Endothelial cell of umbilical vein (primary cell): ENCODE measurements at regions not wholly inside any gene's neighbourhood (a gene's known extent, or its start where the extent isn't known, plus 50 kb on each side); places are given as distances from the start of the nearest gene placed in this dataset.

Experiments
- BruUV-seq: library from RNA; stranded (reverse); fragments of 400-500 nt; replicated peaks from 2 replicates; lab custom pipeline; 2021; lab: Mats Ljungman, UMichigan
- CTCF ChIA-PET: fragments of 300-600, 350-600 bp; sonication (Branson Sonifier 250); formaldehyde crosslinking; loops from one replicate; lab custom pipeline; 2021; ENCODE audit warnings: antibody characterized with exemption, inconsistent platforms; lab: Charles Lee
- POLR2A ChIA-PET: fragments of 300-600, 350-600 bp; sonication (Branson Sonifier 250); formaldehyde crosslinking; loops from one replicate; lab custom pipeline; 2021; ENCODE audit warnings: antibody characterized with exemption, inconsistent platforms; lab: Charles Lee
- DNase-seq: peaks from one replicate; pipeline ENCODE4 v3.0.0-alpha.2; 2011; ENCODE audit warnings: low read depth, low spot score
- FAIRE-seq: peaks from 2 replicates; lab custom pipeline; 2011; peaks lifted over from hg19 to GRCh38; lab: Jason Lieb, UNC
- H2AFZ ChIP-seq: 2 replicates; pipeline ENCODE4 v1.6.0; 2012; ENCODE audit warnings: low read depth, low read length, control low read depth, inconsistent platforms
- H3K27ac ChIP-seq: 2 replicates; pipeline ENCODE4 v1.5.1; 2011; ENCODE audit warnings: low read depth, mild to moderate bottlenecking, control low read depth, low read length, moderate library complexity; ENCODE audit not compliant: insufficient read depth
- H3K27me3 ChIP-seq, 2 experiments: 2 replicates each; pipeline versions ENCODE4 v1.6.0 to v1.6.1; 2011; ENCODE audit warnings: low read length in 2 of 2, mixed read lengths in 1 of 2; ENCODE audit not compliant: control insufficient read depth in 2 of 2, insufficient read depth in 2 of 2
- H3K36me3 ChIP-seq, 2 experiments: 2 replicates in 1 of 2; 3 replicates in 1 of 2; pipeline ENCODE4 v1.5.1; 2011; ENCODE audit warnings: low read length in 2 of 2, mild to moderate bottlenecking in 1 of 2, moderate library complexity in 1 of 2; ENCODE audit not compliant: control insufficient read depth in 2 of 2, insufficient read depth in 2 of 2; ENCODE audit errors: extremely low read depth in 1 of 2
- H3K4me1 ChIP-seq: 3 replicates; pipeline ENCODE4 v1.5.1; 2011; ENCODE audit warnings: mild to moderate bottlenecking, low read length; ENCODE audit not compliant: control insufficient read depth, insufficient read depth; ENCODE audit errors: extremely low read depth
- H3K4me2 ChIP-seq: 2 replicates; pipeline ENCODE4 v1.6.1; 2011; ENCODE audit warnings: low read length, control low read depth, mixed read lengths; ENCODE audit not compliant: insufficient read depth
- H3K4me3 ChIP-seq, 3 experiments: fragments of 200-600 bp in 1 of 3; sonication (generic), shearing (Covaris generic) in 1 of 3; replicated peaks in 1 of 3; 2 replicates each; pipeline ENCODE4 v1.5.1; 2011 to 2016; ENCODE audit warnings: control low read depth in 3 of 3, low read length in 3 of 3, mild to moderate bottlenecking in 2 of 3, inconsistent platforms in 1 of 3, low read depth in 1 of 3, moderate library complexity in 1 of 3; ENCODE audit not compliant: insufficient read depth in 1 of 3
- H3K79me2 ChIP-seq: 2 replicates; pipeline ENCODE4 v1.6.0; 2012; ENCODE audit warnings: low read length, inconsistent platforms; ENCODE audit not compliant: control insufficient read depth, insufficient read depth
- H3K9ac ChIP-seq: replicated peaks from 2 replicates; pipeline ENCODE3; 2011; ENCODE audit warnings: low read length, control low read depth; ENCODE audit not compliant: insufficient read depth; ENCODE audit errors: extremely low read depth
- H3K9me1 ChIP-seq: replicated peaks from 3 replicates; pipeline ENCODE4 v1.6.0; 2011; ENCODE audit warnings: mild to moderate bottlenecking, low read length; ENCODE audit not compliant: control insufficient read depth, insufficient read depth; ENCODE audit errors: extremely low read depth
- H3K9me3 ChIP-seq: replicated peaks from 2 replicates; pipeline ENCODE4 v1.5.1; 2012; ENCODE audit warnings: low read length, inconsistent platforms; ENCODE audit not compliant: control insufficient read depth, insufficient read depth
- H4K20me1 ChIP-seq: replicated peaks from 2 replicates; pipeline ENCODE3; 2011; ENCODE audit warnings: mild to moderate bottlenecking, low read length; ENCODE audit not compliant: control insufficient read depth, insufficient read depth; ENCODE audit errors: extremely low read depth
- CTCF ChIP-seq, 2 donors: IDR thresholded peaks; 1 replicate in 1 of 2; 2 replicates in 1 of 2; pipeline ENCODE4 v1.5.1; 2011; ENCODE audit warnings: low read length in 2 of 2, mild to moderate bottlenecking in 2 of 2, moderate library complexity in 2 of 2, control low read depth in 1 of 2, inconsistent platforms in 1 of 2, low read depth in 1 of 2; ENCODE audit not compliant: insufficient read depth in 1 of 2; ENCODE audit errors: extremely low read depth in 1 of 2
- EZH2 ChIP-seq: IDR thresholded peaks from 2 replicates; pipeline ENCODE4 v1.6.1; 2012; ENCODE audit warnings: borderline replicate concordance, low read depth, mild to moderate bottlenecking, moderate library complexity, low read length, inconsistent platforms; ENCODE audit not compliant: severe bottlenecking
- FOS ChIP-seq: IDR thresholded peaks from 2 replicates; pipeline ENCODE4 v1.6.1; 2011; ENCODE audit warnings: mild to moderate bottlenecking, low read length, moderate library complexity, borderline replicate concordance; ENCODE audit not compliant: insufficient read depth
- GATA2 ChIP-seq: IDR thresholded peaks from 2 replicates; pipeline ENCODE4 v1.7.0; 2011; ENCODE audit warnings: low read depth, mild to moderate bottlenecking, moderate library complexity, mixed read lengths, low read length; ENCODE audit not compliant: insufficient read length, insufficient read depth
- JUN ChIP-seq: IDR thresholded peaks from 2 replicates; pipeline ENCODE4 v1.6.1; 2011; ENCODE audit warnings: borderline replicate concordance, low read depth; ENCODE audit not compliant: insufficient read length, insufficient read depth
- MAX ChIP-seq: IDR thresholded peaks from 2 replicates; pipeline ENCODE4 v1.6.1; 2011; ENCODE audit not compliant: insufficient read depth, insufficient read length
- MYC ChIP-seq: IDR thresholded peaks from one replicate; pipeline ENCODE4 v1.6.1; 2011; ENCODE audit warnings: mild to moderate bottlenecking, low read depth, low read length
- POLR2A ChIP-seq: IDR thresholded peaks from 2 replicates; pipeline ENCODE4 v1.6.1; 2012; ENCODE audit warnings: low read depth, mild to moderate bottlenecking, control low read depth, low read length
- POLR2AphosphoS5 ChIP-seq: IDR thresholded peaks from 2 replicates; pipeline ENCODE4 v1.6.1; 2012; ENCODE audit warnings: low read depth, mild to moderate bottlenecking, control low read depth, low read length, moderate library complexity; ENCODE audit not compliant: insufficient read depth
- dilution Hi-C: fragments of 300-500 bp; cut with MboI; formaldehyde crosslinking; loops from one replicate; pipeline ENCODE4 v1.15.0; 2019; ENCODE audit warnings: low sequenced_read_pairs; ENCODE audit not compliant: extremely low pct_ligation_motif_present
- intact Hi-C: fragments of 100-400 bp; cut with micrococcal nuclease; formaldehyde crosslinking; loops from one replicate; pipeline ENCODE4 v1.10.0; 2022

- Histone ChIP-seq H3K4me3 (no peak overlapping the region), H3K9me1 (no peaks in the 10 kb centered on the region), H3K36me3 (no peaks in the 10 kb centered on the region), H3K4me2 (no peak overlapping the region), H4K20me1 (no peaks in the 10 kb centered on the region), H3K9me3 (no peaks in the 10 kb centered on the region), H3K4me1 (no peaks in the 10 kb centered on the region), H2AFZ (no peak overlapping the region), H3K79me2 (no peaks in the 10 kb centered on the region), H3K27me3 (peaks cover 5 to 20% of the 10 kb centered on the region in 2 experiments), H3K27ac (no peak overlapping the region), H3K9ac (no peak overlapping the region)
- dilution Hi-C loops (no loop called here), intact Hi-C loops (no loop called here)
- no TSS peak for BruUV-seq
- TF ChIP-seq POLR2A: no peak
- TF ChIP-seq CTCF (IDR thresholded peaks at IDR 0.05; ENCODE audit: extremely low read depth in 1 of 2, insufficient read depth in 1 of 2, low read depth in 1 of 2, low read length in 2 of 2): no peak
- no peak for TF ChIP-seq MAX
- no peak for TF ChIP-seq GATA2
- TF ChIP-seq POLR2AphosphoS5: no peak
- no peak for TF ChIP-seq FOS
- TF ChIP-seq EZH2: no peak
- TF ChIP-seq JUN: no peak
- TF ChIP-seq MYC: no peak
- no peak for FAIRE-seq
- ChIA-PET CTCF (interaction anchor here (1.0 kb wide), 1 partner anchor 14 kb away, joined by 3 read pairs; no protein-coding TSS in a partner anchor), POLR2A (no interaction called here)
- DNase-seq: no peak
Measured at GRCh38 chr10:28926932-28927331, 249.6 kb downstream of the BAMBI start.
